GM19324 (cell line): ENCODE measurements at regions not wholly inside any gene's neighbourhood (a gene's known extent, or its start where the extent isn't known, plus 50 kb on each side); places are given as distances from the start of the nearest gene placed in this dataset.

Experiments
- ATAC-seq: cut with Tn5 transposase; IDR thresholded peaks from one replicate; pipeline ENCODE4 v1.9.1; 2021; ENCODE audit warnings: mild to moderate bottlenecking, moderate library complexity; ENCODE audit not compliant: unreplicated experiment, low FRiP score

DNA sequence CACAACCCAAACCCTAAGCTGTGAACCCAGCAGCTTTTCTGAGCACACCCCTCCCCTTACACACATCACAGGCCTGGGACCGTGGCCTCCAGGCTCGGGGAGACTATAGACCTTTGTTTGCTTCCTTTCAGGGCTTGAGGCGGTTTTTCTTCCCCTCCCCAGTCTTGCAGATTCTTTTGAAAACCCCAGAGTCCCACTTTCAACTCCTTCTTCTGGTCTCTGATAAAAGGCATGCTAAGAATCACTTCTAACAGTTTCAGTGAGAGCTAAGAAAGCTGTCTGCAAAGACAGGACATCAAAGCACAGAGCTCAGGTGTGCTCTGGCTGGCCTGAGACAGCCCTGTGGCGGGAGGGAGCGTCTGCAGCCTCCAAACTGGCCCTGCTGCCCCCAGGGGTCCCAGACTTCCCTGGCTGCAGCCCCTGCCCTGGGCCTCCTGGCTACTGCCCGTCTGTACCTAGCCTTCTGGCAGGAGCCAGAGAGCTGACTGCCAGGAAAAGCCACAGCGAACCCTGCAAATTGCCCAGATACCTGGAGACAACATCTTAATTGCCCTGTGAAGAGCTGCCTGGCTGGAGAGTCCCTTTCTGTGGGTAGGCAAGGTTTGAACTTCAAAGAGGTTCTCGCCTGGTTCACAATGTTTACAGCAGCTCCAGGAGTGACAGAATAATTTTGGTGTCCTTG is 138.9 kb downstream of the GADD45G start:
- ATAC-seq = no peak

- ATAC-seq = no peak
These were observed 139.4 kb downstream of the GADD45G start for GRCh38 chr9:89744255-89744648.

DNA sequence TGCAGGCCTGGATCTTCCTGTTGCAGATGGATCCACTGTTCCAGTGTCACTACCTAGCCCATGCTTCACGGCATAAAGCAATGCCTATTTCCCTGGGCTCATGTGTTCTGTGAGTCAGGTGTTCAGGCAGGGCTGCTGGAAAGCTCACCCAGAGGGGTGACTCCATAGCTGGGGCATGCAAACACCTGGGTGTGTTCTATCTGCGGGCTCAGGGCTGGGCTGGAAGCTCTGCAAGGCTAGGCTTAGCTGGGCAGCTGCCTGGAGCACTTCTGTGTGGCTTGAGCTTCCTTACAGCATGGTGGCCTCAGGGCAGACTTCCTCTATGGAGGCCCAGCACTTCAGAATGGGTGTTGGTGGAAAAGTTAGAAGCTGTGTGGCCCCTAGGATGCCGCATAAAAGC is 139.9 kb downstream of the GADD45G start:
- no peak for ATAC-seq

GRCh38 chr9:89745601-89746376 is 141.0 kb downstream of the GADD45G start:
- ATAC-seq = no peak

GRCh38 chr9:89746385-89747116 is 141.7 kb downstream of the GADD45G start:
- no peak for ATAC-seq

- ATAC-seq = no peak
These were observed 142.8 kb downstream of the GADD45G start for GRCh38 chr9:89747596-89747995.

DNA sequence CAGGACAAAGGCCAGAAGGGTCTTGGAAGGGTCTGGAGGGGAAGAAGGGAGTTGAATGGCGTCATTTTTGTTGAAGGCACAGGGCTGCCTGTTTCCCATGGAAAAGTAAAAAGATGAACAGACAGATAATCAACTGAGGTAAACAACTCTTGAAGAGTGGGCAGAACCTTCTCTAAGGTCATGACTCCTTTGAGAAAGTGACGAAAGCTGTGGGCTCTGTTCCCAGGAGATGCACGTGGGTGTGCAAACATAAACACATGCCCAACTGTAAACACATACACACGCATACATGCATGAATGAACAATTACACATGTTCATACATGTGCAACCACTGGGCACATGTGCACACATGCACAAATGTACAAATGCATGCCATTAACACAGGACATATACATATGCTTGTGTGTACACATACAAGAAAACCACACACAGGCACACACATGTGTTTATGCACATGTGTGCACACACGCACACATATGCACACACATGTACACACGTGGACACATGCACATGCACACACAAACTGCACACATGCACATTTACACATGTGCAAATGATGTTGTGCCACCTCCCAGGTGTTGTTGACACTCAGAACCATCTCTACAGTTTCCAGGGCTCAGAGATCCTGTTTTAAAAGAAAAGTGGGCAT is 143.3 kb downstream of the GADD45G start:
- no peak for ATAC-seq

GRCh38 chr9:89748831-89749499 is 144.2 kb downstream of the GADD45G start:
- ATAC-seq = no peak

DNA sequence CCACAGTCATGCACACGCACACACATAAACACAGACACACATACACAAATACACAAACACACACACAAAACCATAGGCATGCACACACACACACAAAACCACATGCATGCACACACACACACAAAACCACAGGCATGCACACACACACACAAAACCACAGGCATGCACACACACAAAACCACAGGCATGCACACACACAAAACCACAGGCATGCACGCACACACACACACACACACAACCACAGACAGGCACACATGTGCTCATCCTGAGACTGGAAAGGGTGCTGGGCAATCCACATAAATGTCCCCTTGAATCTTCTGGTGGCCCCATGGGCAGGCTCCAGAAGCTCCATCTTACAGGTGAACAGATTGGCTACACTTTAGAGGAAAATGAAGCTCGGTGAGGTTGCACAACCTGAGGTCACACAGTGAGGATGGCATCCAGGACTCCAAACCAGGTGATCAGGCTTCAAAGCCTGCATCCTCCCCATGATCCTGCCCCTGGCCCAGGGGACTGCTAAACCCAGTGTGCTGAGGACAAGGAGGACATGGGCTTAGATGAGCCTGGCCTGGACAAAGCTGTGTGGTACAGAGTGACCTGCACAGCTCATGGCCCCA is 144.8 kb downstream of the GADD45G start:
- ATAC-seq = no peak

DNA sequence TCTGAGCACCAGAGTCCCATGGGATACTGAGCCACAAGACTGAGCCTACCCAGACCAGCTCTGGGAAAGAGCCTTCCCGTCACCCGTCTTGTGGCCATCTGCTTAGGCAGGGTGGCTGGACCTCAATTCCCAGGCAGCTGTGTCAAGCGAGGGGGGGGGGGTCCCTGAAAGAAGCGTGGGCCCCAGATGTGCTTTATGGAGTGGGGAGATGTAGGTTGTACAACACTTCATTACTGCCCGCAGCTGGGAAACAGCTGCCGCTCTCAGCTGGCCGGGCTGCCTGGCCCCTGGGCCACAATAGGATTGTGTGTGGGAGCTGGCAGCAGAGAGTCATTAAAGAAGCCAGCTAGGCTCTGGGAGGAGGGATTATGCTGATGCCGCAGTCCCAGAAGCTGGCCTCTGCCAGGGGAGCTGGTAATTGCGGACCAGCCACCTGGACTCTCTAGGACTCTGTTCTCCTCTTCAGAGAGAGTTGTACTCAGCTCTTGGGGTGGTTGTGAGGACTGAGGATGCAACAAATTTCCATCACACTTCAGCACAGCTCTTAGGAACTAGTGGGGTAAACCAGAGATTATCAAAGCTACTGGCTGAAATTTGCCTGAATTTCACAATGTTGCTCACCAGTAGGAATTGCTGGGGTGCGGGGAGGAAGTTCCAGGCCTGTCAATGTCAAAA is 145.4 kb downstream of the GADD45G start:
- ATAC-seq = no peak

GRCh38 chr9:89751079-89751825 is 146.4 kb downstream of the GADD45G start:
- ATAC-seq = no peak

GRCh38 chr9:89752154-89752553 is 147.3 kb downstream of the GADD45G start:
- ATAC-seq = no peak

GRCh38 chr9:89753472-89754055 is 148.8 kb downstream of the GADD45G start:
- no peak for ATAC-seq

DNA sequence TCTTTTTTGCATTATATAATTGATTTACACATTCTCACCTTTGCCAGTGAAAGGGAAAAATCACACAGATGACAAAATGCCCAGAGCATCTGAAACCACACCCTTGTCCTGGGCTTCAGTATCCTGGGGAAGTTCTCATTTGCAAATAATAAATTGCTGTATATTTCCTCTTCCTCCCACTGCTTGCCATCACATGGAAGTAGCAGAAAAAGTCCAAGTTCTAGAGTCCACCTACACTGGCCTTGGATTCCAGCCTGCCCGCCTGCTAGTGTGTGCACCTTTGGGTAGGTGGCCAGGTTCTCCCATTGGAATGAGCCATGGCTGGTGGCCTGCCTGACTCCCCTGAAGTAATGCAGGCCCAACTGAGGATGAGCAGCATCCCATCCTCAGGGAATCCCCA is 149.4 kb downstream of the GADD45G start:
- ATAC-seq = no peak

GRCh38 chr9:89755821-89756220 is 151.0 kb downstream of the GADD45G start:
- ATAC-seq = no peak

DNA sequence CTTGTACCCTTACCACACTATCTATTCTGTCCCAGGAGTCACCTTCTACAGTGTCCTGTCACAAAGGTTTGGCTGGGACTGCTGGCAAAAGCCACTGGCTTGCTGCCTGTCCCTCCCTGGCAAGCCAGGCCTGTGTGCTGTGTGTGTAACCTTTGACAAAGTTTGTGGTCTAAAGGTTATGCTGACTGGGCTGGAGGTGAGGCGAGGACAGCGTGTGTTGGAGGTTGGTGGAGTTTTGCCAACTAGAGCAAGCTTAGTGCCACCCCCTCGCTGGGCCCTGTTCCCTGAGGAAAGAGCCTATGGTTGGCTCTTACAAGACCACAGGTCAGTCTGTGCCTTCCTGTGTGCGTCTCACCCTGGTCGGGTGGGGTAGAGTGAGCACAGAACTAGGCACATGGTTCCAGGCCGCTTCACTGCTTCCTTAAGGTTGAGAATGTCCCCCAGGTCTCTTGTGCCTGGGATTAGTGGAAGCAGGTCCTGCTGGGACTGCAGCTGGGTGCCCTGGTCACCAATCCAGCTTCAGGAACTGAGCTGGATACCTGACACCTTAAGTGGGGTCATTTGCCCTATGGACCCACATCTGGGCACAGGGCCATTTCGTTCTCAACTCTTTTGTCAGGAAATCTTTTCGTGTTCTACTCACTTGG is 152.2 kb downstream of the GADD45G start:
- no peak for ATAC-seq

- ATAC-seq = no peak
These were observed 153.1 kb downstream of the GADD45G start for GRCh38 chr9:89757776-89758528.
